PFSK-1 (cell line): ENCODE measurements at regions not wholly inside any gene's neighbourhood (a gene's known extent, or its start where the extent isn't known, plus 50 kb on each side); places are given as distances from the start of the nearest gene placed in this dataset.

Source experiments
- FOXP2 ChIP-seq: optimal IDR thresholded peaks from 2 replicates; pipeline ENCODE3; 2011; ENCODE audit warnings: borderline replicate concordance, control low read depth, inconsistent platforms; ENCODE audit not compliant: insufficient read depth; ENCODE audit errors: extremely low read length, extremely low read depth
- POLR2AphosphoS5 ChIP-seq: IDR thresholded peaks from 2 replicates; pipeline ENCODE4 v1.6.1; 2012; ENCODE audit warnings: low read depth, mild to moderate bottlenecking, control low read depth, low read length, moderate library complexity
- REST ChIP-seq, 2 experiments: IDR thresholded peaks; 2 replicates each; pipeline versions ENCODE4 v1.6.1 to v1.8.0; 2011 to 2012; ENCODE audit warnings: low read depth in 2 of 2, low read length in 2 of 2, control low read depth in 1 of 2, inconsistent platforms in 1 of 2, mild to moderate bottlenecking in 1 of 2, moderate library complexity in 1 of 2; ENCODE audit not compliant: insufficient read depth in 1 of 2
- SIN3A ChIP-seq: IDR thresholded peaks from 2 replicates; pipeline ENCODE4 v1.6.1; 2012; ENCODE audit warnings: mild to moderate bottlenecking, low read length, moderate library complexity, borderline replicate concordance; ENCODE audit not compliant: insufficient read depth
- TAF1 ChIP-seq: IDR thresholded peaks from 2 replicates; pipeline ENCODE4 v1.6.1; 2012; ENCODE audit warnings: low read length, control low read depth, borderline replicate concordance; ENCODE audit not compliant: insufficient read depth

GRCh38 chr12:77488041-77488620, 342.6 kb upstream of the NAV3 start:
- TF ChIP-seq POLR2AphosphoS5 (no peak), REST (IDR thresholded peaks at IDR 0.05; ENCODE audit: insufficient read depth in 1 of 2, low read depth in 2 of 2, low read length in 2 of 2) (no peak), TAF1 (no peak), SIN3A (no peak), FOXP2 (no peak)

GRCh38 chr12:77486872-77487271, 343.8 kb upstream of the NAV3 start:
- TF ChIP-seq REST (IDR thresholded peaks at IDR 0.05; ENCODE audit: insufficient read depth in 1 of 2, low read depth in 2 of 2, low read length in 2 of 2) (no peak), TAF1 (no peak), POLR2AphosphoS5 (no peak), FOXP2 (no peak), SIN3A (no peak)

GRCh38 chr12:77485961-77486854, 344.5 kb upstream of the NAV3 start:
- no peak for TF ChIP-seq TAF1
- TF ChIP-seq SIN3A = no peak
- no peak for TF ChIP-seq FOXP2
- TF ChIP-seq POLR2AphosphoS5 = no peak
- no peak for TF ChIP-seq REST (IDR thresholded peaks at IDR 0.05; ENCODE audit: insufficient read depth in 1 of 2, low read depth in 2 of 2, low read length in 2 of 2)

GRCh38 chr12:77481687-77482086, 349.0 kb upstream of the NAV3 start:
- no peak for TF ChIP-seq POLR2AphosphoS5
- no peak for TF ChIP-seq SIN3A
- no peak for TF ChIP-seq REST (IDR thresholded peaks at IDR 0.05; ENCODE audit: insufficient read depth in 1 of 2, low read depth in 2 of 2, low read length in 2 of 2)
- TF ChIP-seq TAF1 = no peak
- no peak for TF ChIP-seq FOXP2
